RWPE1 (cell line): ENCODE measurements at regions not wholly inside any gene's neighbourhood (a gene's known extent, or its start where the extent isn't known, plus 50 kb on each side); places are given as distances from the start of the nearest gene placed in this dataset.
A peak's percentile ranks its signal among the peaks of the same experiment; 100 is the strongest.

ENCODE experiments used
- CTCF ChIA-PET: fragments of 350-600 bp; sonication (Branson Sonifier 250); formaldehyde crosslinking; extraction: SDS; loops from one replicate; lab custom pipeline; 2021; lab: Yijun Ruan, JAX
- POLR2A ChIA-PET: fragments of 400-600 bp; formaldehyde crosslinking; extraction: SDS; loops from one replicate; lab custom pipeline; 2020; ENCODE audit warnings: antibody characterized with exemption; ENCODE audit not compliant: low non-redundant PET; lab: Yijun Ruan, JAX
- DNase-seq: peaks from one replicate; pipeline ENCODE4 v3.0.0; 2012; ENCODE audit warnings: low spot score
- H3K27ac ChIP-seq: fragments of 450-650 bp; 2 replicates; pipeline ENCODE4 v1.5.1; 2017
- TF ChIP-seq, protein P1 (sequence below): fragments of 450-650 bp; conservative IDR thresholded peaks from 2 replicates; pipeline ENCODE4 v1.5.1; 2017; ENCODE audit warnings: low read depth, mild to moderate bottlenecking

DNA sequence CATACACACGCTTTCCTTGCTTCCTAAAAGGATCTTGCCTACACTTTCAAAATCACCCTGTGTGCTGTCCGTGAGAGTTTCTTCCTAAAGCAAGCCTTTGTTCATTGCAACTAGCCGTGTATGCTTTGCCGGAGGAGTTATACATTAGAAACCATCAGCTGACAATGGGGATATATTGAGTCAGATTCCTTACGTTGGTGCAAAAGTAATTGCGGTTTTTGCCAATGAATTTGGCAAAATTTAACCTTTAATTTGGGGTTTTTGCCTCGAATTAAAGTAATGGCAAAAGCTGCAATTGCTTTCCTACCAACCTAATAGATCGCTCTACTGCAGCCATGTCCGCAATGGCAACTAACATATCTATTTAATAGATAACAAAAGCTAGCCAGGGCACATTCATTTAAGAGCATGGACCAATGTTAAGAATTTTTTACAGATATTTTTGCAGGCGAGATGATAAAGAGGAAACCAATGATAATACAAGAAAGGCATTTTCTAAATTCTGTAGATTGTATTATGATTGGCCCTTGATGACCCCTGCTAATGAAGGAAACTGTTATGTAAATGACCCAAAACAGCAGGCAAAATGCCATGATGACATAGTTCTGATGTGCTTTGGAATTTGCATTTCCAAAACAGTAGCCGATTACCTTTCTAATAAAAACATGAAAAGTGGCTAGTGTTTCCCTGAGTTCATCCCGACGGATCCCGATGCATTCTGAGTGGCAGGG is 184.8 kb upstream of the NRP1 start:
- no peak for DNase-seq
- TF ChIP-seq, protein P1, sequence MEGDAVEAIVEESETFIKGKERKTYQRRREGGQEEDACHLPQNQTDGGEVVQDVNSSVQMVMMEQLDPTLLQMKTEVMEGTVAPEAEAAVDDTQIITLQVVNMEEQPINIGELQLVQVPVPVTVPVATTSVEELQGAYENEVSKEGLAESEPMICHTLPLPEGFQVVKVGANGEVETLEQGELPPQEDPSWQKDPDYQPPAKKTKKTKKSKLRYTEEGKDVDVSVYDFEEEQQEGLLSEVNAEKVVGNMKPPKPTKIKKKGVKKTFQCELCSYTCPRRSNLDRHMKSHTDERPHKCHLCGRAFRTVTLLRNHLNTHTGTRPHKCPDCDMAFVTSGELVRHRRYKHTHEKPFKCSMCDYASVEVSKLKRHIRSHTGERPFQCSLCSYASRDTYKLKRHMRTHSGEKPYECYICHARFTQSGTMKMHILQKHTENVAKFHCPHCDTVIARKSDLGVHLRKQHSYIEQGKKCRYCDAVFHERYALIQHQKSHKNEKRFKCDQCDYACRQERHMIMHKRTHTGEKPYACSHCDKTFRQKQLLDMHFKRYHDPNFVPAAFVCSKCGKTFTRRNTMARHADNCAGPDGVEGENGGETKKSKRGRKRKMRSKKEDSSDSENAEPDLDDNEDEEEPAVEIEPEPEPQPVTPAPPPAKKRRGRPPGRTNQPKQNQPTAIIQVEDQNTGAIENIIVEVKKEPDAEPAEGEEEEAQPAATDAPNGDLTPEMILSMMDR = no peak
- H3K27ac ChIP-seq = no peak overlapping the region
- ChIA-PET POLR2A (no interaction called here), CTCF (no interaction called here)

DNA sequence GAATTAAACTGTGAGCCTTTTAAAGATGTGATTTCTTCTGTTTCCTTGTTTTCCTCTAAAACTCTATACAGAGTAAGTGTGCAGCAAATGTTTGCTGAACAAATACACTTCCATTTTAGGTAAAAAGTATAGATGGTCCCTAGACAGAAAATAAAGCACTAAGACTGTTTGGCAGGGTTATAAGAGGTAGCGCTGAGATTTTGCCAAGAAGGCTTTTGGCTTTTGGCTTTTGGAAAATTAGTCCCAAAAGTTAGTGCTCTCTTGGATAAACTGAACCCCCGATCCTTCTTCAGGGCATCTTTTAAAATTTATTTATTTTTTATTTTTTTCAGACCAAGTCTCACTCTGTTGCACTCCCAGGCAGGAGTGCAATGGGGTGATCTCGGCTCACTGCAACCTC is 175.7 kb upstream of the NRP1 start:
- ChIA-PET CTCF (interaction anchor here (0.6 kb wide), 1 partner anchor 1193 kb away, joined by 3 read pairs; no protein-coding TSS in a partner anchor), POLR2A (no interaction called here)
- DNase-seq = no peak
- TF ChIP-seq, protein P1 = no peak
- no peak overlapping the region for H3K27ac ChIP-seq

DNA sequence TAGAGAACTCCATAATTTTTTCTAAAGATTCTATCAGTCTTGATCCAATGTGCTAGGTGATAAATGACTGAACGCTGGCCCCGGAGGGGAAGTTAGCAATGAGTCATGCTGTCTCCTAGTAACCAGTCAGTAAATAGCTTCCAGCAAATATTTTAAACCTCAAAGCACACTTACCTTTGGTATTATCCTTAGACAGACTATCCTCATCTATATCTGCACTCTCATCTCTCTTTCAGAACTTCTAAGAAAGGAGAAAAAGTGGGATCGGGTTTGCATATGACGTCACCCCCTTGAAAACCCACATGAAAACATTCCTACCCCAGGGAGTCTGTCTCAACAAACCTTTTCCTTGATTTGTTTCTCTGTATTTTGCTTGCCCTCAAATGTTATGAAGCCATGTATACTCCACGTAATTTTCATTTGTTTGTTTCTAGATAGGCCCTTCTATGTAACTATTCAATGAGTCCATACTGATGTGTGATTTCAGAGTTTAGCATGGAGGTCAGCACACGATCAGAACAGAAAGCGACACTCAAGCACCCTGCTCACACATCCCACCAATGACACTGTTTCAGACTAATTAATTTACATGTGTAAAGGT is 174.9 kb upstream of the NRP1 start:
- CTCF ChIA-PET = no interaction called here
- peak; percentile 84 for DNase-seq
- TF ChIP-seq, protein P1 = no peak
- POLR2A ChIA-PET = no interaction called here
- H3K27ac ChIP-seq = no peak overlapping the region

DNA sequence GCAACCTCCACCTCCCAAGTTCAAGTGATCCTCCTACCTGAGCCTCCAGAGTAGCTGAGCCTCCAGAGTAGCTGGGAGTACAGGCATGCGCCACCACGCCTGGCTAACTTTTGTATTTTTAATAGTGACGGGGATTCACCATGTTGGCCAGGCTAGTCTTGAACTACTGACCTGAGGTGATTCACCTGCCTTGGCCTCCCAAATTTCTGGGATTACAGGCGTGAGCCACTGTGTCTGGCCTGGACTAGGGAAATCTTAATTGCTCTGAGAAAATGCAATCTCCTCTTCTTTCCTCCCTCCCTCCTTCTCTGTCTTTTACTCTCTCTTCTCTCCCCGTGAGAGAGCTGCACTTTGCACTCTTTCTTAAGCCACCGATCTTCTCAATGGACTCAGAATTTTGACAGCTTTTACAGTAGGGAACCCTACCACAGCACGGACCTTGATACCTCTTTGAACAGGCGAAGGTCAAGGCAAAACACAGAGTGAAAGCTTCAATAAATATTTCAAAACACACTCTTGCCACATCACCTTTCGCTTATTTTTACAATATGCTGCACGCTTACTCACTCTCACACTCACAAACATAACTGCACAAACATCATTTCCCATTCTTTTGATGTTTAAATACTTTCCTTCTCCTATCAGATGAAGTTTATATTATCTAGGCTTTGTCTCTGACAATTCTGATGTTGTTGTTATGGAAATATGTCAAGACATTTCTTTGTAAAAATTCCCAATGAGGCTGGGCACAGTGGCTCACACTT is 173.4 kb upstream of the NRP1 start:
- ChIA-PET CTCF (no interaction called here), POLR2A (no interaction called here)
- TF ChIP-seq, protein P1 = no peak
- no peak for DNase-seq
- H3K27ac ChIP-seq = no peak overlapping the region

DNA sequence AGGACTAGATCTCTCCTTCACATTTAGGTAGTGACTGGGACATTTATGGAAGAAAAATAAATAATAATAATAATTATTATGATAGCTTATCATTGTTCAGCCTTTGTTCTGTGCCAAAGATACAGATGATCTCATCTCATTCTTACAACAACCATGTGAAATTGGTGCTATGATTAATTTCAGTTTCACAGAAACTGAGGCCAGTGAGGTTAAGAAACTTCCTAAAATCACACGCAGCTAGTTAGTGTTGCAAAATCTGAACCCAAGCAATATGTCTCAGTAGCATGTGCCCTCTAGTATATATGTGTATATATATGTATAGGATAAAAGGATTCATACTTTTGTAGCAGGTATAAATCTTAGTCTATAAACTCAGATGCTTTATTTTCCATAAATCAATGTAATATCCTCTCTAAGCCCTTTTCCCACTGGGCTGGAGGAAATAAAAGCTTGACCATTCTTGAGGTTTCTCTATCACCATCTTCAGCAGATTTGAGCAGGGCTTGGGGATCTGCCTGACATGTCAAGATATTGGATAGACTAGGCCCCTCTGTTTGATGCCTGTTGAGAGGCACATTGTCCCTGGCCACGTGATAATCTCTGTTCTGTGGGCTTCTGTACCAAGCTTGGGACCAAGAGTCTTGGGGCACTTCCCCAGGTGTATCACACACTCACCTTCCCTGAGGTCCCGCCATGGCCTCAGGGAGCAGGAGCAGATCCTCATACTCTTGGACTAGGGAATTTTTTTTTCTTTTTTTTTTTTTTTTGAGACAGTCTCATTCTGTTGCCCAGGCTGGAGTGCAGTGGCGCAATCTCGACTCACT is 172.6 kb upstream of the NRP1 start:
- ChIA-PET POLR2A (no interaction called here), CTCF (interaction anchor here (0.6 to 0.7 kb wide), 2 partner anchors 86 to 514 kb away, joined by 3 to 4 read pairs; no protein-coding TSS in a partner anchor)
- TF ChIP-seq, protein P1 = no peak
- H3K27ac ChIP-seq = no peak overlapping the region
- no peak for DNase-seq

DNA sequence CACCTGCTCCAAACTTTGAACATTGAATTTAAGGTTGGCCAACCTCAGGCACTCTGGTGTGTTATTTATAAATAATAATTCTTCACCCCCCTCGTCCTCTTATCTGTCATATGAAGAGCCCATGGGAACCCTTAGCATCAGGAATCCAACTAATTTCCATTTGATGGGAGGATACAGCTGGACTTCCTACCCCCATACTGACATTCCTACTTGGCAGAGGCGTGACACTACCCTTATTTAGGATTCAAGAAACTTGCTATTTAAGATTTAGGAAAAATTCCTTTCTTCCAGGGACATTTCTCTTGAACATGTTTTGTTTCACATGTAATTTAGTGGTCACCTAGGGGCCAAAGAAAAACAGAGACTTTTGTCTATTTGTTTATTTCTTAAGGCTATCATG is 171.9 kb upstream of the NRP1 start:
- ChIA-PET CTCF (interaction anchor here (0.6 to 0.7 kb wide), 2 partner anchors 87 to 515 kb away, joined by 3 to 4 read pairs; no protein-coding TSS in a partner anchor), POLR2A (no interaction called here)
- H3K27ac ChIP-seq = no peak overlapping the region
- TF ChIP-seq, protein P1 = no peak
- DNase-seq = no peak
